Upper lobe of left lung (tissue), 6 donors: ENCODE measurements at regions not wholly inside any gene's neighbourhood (a gene's known extent, or its start where the extent isn't known, plus 50 kb on each side); places are given as distances from the start of the nearest gene placed in this dataset.

Source experiments
- ATAC-seq, 2 donors: fragments of 200-7000 bp; cut with Tn5 transposase; one replicate each; pipeline ENCODE4 v1.9.1; 2022; ENCODE audit warnings: mild to moderate bottlenecking in 2 of 2, moderate library complexity in 2 of 2; ENCODE audit not compliant: low FRiP score in 2 of 2
- DNase-seq, 2 donors: peaks; one replicate each; pipeline ENCODE4 v3.0.0-alpha.2; 2019 to 2020
- H3K27ac ChIP-seq, 4 donors: fragments of 200-600 bp; sonication (generic); one replicate each; pipeline ENCODE4 v1.5.1; 2016 to 2019
- H3K27me3 ChIP-seq, 4 donors: fragments of 200-600 bp; sonication (generic); one replicate each; pipeline ENCODE4 v1.5.1; 2017 to 2019
- H3K36me3 ChIP-seq, 4 donors: fragments of 200-600 bp; sonication (generic); one replicate each; pipeline ENCODE4 v1.5.1; 2016 to 2019
- H3K4me1 ChIP-seq, 4 donors: fragments of 200-600 bp; sonication (generic); one replicate each; pipeline ENCODE4 v1.5.1; 2018 to 2019
- H3K4me3 ChIP-seq, 4 donors: fragments of 200-600 bp; sonication (generic); one replicate each; pipeline ENCODE4 v1.5.1; 2017 to 2019; ENCODE audit warnings: mild to moderate bottlenecking in 2 of 4, moderate library complexity in 1 of 4
- H3K9me3 ChIP-seq, 4 donors: fragments of 200-600 bp; sonication (generic); one replicate each; pipeline ENCODE4 v1.5.1; 2018 to 2019
- CTCF ChIP-seq, 6 experiments: fragments of 450-650 bp in 4 of 6; fragments of 200-600 bp in 2 of 6; sonication (generic) in 2 of 6; IDR thresholded peaks; one replicate each; pipeline ENCODE4 v1.5.1; 2016 to 2019; ENCODE audit warnings: antibody characterized with exemption in 6 of 6
- EP300 ChIP-seq, 4 donors: sonication (generic); formaldehyde crosslinking; IDR thresholded peaks; one replicate each; pipeline ENCODE4 v1.5.1; 2017; ENCODE audit warnings: antibody characterized with exemption in 4 of 4, control low read depth in 2 of 4
- POLR2A ChIP-seq, 4 donors: fragments of 450-650 bp; IDR thresholded peaks; one replicate each; pipeline ENCODE4 v1.5.1; 2016 to 2017; ENCODE audit warnings: antibody characterized with exemption in 4 of 4, mild to moderate bottlenecking in 2 of 4
- POLR2AphosphoS5 ChIP-seq, 2 donors: sonication (generic); formaldehyde crosslinking; IDR thresholded peaks; one replicate each; pipeline ENCODE4 v1.5.1; 2017; ENCODE audit warnings: antibody characterized with exemption in 2 of 2
- WGBS, 2 donors: methylation state at CpG; one replicate each; pipeline ENCODE4 v1.1.5; 2017 to 2018; 5-methylcytosine and 5-hydroxymethylcytosine counted together
- donor health status: DM: no; HTN: no; CAD: no; lungs with moderate emphysema.
- donor health status: DM: no; HTN: yes; CAD: no; lungs with severe emphysema.

- Histone ChIP-seq H3K4me1 (no peaks in the 10 kb centered on the region), H3K27ac (no peak overlapping the region), H3K36me3 (no peaks in the 10 kb centered on the region), H3K27me3 (no peaks in the 10 kb centered on the region), H3K9me3 (no peaks in the 10 kb centered on the region), H3K4me3 (no peak overlapping the region)
- 53 to 62% methylated on average over 4 of the region's 4 CpGs for WGBS, 2 donors
- ATAC-seq = no peak
- TF ChIP-seq POLR2AphosphoS5 (IDR thresholded peaks at IDR 0.05) (no peak), EP300 (IDR thresholded peaks at IDR 0.05) (no peak), POLR2A (IDR thresholded peaks at IDR 0.05) (no peak), CTCF (IDR thresholded peaks at IDR 0.05) (no peak)
- no peak for DNase-seq
These were observed 1713.0 kb upstream of the CDH9 start for GRCh38 chr5:28751396-28751795.

GRCh38 chr5:28750251-28750650, 1711.9 kb upstream of the CDH9 start:
- ATAC-seq = no peak
- no peaks in the 10 kb centered on the region for H3K9me3 ChIP-seq
- TF ChIP-seq POLR2A (IDR thresholded peaks at IDR 0.05) = no peak
- no peaks in the 10 kb centered on the region for H3K4me1 ChIP-seq
- no peaks in the 10 kb centered on the region for H3K27me3 ChIP-seq
- H3K4me3 ChIP-seq = no peak overlapping the region
- no peaks in the 10 kb centered on the region for H3K36me3 ChIP-seq
- no peak for DNase-seq
- H3K27ac ChIP-seq = no peak overlapping the region

- Histone ChIP-seq H3K36me3 (no peaks in the 10 kb centered on the region), H3K4me3 (no peak overlapping the region), H3K27me3 (no peaks in the 10 kb centered on the region), H3K9me3 (no peaks in the 10 kb centered on the region), H3K4me1 (no peaks in the 10 kb centered on the region), H3K27ac (no peak overlapping the region)
- DNase-seq (no peak), ATAC-seq (no peak)
- WGBS, 2 donors = 62 to 65% methylated on average over 6 to 7 of the region's 7 CpGs
- TF ChIP-seq POLR2AphosphoS5 (IDR thresholded peaks at IDR 0.05) (no peak), POLR2A (IDR thresholded peaks at IDR 0.05) (no peak), CTCF (IDR thresholded peaks at IDR 0.05) (no peak), EP300 (IDR thresholded peaks at IDR 0.05) (no peak)
These were observed 1710.1 kb upstream of the CDH9 start for GRCh38 chr5:28748446-28748845.

GRCh38 chr5:28743716-28744110, 1705.3 kb upstream of the CDH9 start:
- DNase-seq = no peak

GRCh38 chr5:28743025-28743715, 1704.8 kb upstream of the CDH9 start:
- 36 to 43% methylated on average over 1 of the region's 1 CpG for WGBS, 2 donors
- no peaks in the 10 kb centered on the region for H3K9me3 ChIP-seq
- H3K4me3 ChIP-seq = no peak overlapping the region
- H3K27ac ChIP-seq = no peak overlapping the region
- TF ChIP-seq EP300 (IDR thresholded peaks at IDR 0.05) = no peak
- no peak for TF ChIP-seq POLR2AphosphoS5 (IDR thresholded peaks at IDR 0.05)
- no peak for TF ChIP-seq CTCF (IDR thresholded peaks at IDR 0.05)
- no peak for TF ChIP-seq POLR2A (IDR thresholded peaks at IDR 0.05)
- H3K36me3 ChIP-seq = no peaks in the 10 kb centered on the region
- no peak for DNase-seq
- ATAC-seq = no peak
- H3K4me1 ChIP-seq = no peaks in the 10 kb centered on the region
- H3K27me3 ChIP-seq = no peaks in the 10 kb centered on the region

More at GRCh38 chr5:28743716-28744110, 1705.3 kb upstream of the CDH9 start:
- TF ChIP-seq CTCF (IDR thresholded peaks at IDR 0.05) = no peak
- TF ChIP-seq POLR2A (IDR thresholded peaks at IDR 0.05) = no peak
- no peak for TF ChIP-seq EP300 (IDR thresholded peaks at IDR 0.05)
- no peak for TF ChIP-seq POLR2AphosphoS5 (IDR thresholded peaks at IDR 0.05)
- Histone ChIP-seq H3K4me1 (no peaks in the 10 kb centered on the region), H3K27ac (no peak overlapping the region), H3K4me3 (no peak overlapping the region), H3K27me3 (no peaks in the 10 kb centered on the region), H3K36me3 (no peaks in the 10 kb centered on the region), H3K9me3 (no peaks in the 10 kb centered on the region)
- no peak for ATAC-seq
